ENCODE measurements at regions not wholly inside any gene's neighbourhood (a gene's known extent, or its start where the extent isn't known, plus 50 kb on each side); places are given as distances from the start of the nearest gene placed in this dataset.

DNA sequence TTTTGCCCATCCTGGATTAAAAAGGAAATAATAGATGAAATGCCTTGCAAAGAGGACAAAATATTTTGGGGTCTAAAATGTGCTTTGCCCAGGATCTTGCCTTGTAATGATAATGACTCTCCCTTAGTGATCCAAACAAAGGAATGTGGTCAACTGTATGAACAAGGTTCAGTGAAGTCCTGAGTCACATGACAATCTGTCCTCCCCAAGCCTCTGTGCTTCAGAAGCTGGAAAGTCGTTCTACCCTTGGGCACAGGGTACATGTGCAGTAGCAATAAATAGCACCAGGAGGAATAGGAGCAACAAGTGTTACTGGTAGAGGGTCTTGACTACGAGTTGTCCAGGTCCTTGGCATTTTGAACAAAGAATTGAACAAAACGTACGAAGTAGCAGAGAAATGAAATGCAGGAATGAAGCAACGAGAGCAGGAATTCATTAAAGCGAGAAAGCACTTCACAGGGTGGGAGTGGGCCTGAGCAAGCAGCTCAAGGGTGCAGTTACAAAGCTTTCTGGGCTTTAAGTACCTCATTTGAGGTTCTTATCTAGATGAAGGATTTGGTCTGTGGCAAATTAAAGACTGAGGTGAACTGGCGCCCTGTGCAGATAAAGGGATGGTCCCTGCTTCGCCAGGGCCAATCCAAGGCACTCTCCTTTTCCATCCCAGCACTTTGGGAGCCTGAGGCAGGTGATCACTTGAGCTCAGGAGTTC, 65.8 kb downstream of the RESF1 start:
- no peaks in the 10 kb centered on the region for H3K9me3 ChIP-seq
- no peaks in the 10 kb centered on the region for H3K27me3 ChIP-seq
- DNase-seq: no peak
- intact Hi-C loops (cut with DNase I; ENCODE audit: low total_unique reads): no loop called here
- H3K4me3 ChIP-seq: no peak overlapping the region
- H3K27ac ChIP-seq: no peak overlapping the region
- TF ChIP-seq CTCF (IDR thresholded peaks at IDR 0.05): no peak
- H3K4me1 ChIP-seq: no peaks in the 10 kb centered on the region
- no peaks in the 10 kb centered on the region for H3K36me3 ChIP-seq

- no peak for DNase-seq
- intact Hi-C loops (cut with DNase I; ENCODE audit: low total_unique reads): no loop called here
- no peak overlapping the region for H3K4me3 ChIP-seq
- no peak for TF ChIP-seq CTCF (IDR thresholded peaks at IDR 0.05)
- no peak overlapping the region for H3K27ac ChIP-seq
- no peaks in the 10 kb centered on the region for H3K36me3 ChIP-seq
- no peaks in the 10 kb centered on the region for H3K4me1 ChIP-seq
- H3K27me3 ChIP-seq: no peaks in the 10 kb centered on the region
- H3K9me3 ChIP-seq: no peaks in the 10 kb centered on the region
Measured at GRCh38 chr12:32025906-32026305, 66.7 kb downstream of the RESF1 start.

- peaks cover 0 to 15% (median 0%) of the 10 kb centered on the region in 4 donors for H3K4me1 ChIP-seq
- intact Hi-C loops (cut with DNase I; ENCODE audit: low total_unique reads): no loop called here
Measured at GRCh38 chr12:32027684-32028365, 68.6 kb downstream of the RESF1 start.

GRCh38 chr12:32030151-32030550, 70.9 kb downstream of the RESF1 start:
- no peak overlapping the region for H3K27ac ChIP-seq
- H3K27me3 ChIP-seq: no peaks in the 10 kb centered on the region
- DNase-seq: no peak
- intact Hi-C loops (cut with DNase I; ENCODE audit: low total_unique reads): loop anchor here (10.0 kb wide), 1 partner anchor 1275 kb away; no protein-coding TSS in a partner anchor
- H3K4me1 ChIP-seq: peaks cover 0 to 15% (median 0%) of the 10 kb centered on the region in 4 donors
- TF ChIP-seq CTCF (IDR thresholded peaks at IDR 0.05): no peak
- no peaks in the 10 kb centered on the region for H3K9me3 ChIP-seq
- no peak overlapping the region for H3K4me3 ChIP-seq
- no peaks in the 10 kb centered on the region for H3K36me3 ChIP-seq

More at GRCh38 chr12:32027684-32028365, 68.6 kb downstream of the RESF1 start:
- no peak for DNase-seq
- Histone ChIP-seq H3K9me3 (no peaks in the 10 kb centered on the region), H3K27ac (no peak overlapping the region), H3K27me3 (no peaks in the 10 kb centered on the region), H3K36me3 (no peaks in the 10 kb centered on the region), H3K4me3 (no peak overlapping the region)
- TF ChIP-seq CTCF (IDR thresholded peaks at IDR 0.05): no peak

GRCh38 chr12:32030676-32031075, 71.5 kb downstream of the RESF1 start:
- H3K27ac ChIP-seq: no peak overlapping the region
- H3K4me1 ChIP-seq: peaks cover 0 to 15% (median 0%) of the 10 kb centered on the region in 4 donors
- DNase-seq: no peak
- H3K27me3 ChIP-seq: no peaks in the 10 kb centered on the region
- TF ChIP-seq CTCF (IDR thresholded peaks at IDR 0.05): no peak
- intact Hi-C loops (cut with DNase I; ENCODE audit: low total_unique reads): loop anchor here (10.0 kb wide), 1 partner anchor 1274 kb away; no protein-coding TSS in a partner anchor
- no peaks in the 10 kb centered on the region for H3K9me3 ChIP-seq
- H3K4me3 ChIP-seq: no peak overlapping the region
- no peaks in the 10 kb centered on the region for H3K36me3 ChIP-seq

Measured in tibial artery (tissue), 4 donors.